ENCODE measurements at regions not wholly inside any gene's neighbourhood (a gene's known extent, or its start where the extent isn't known, plus 50 kb on each side); places are given as distances from the start of the nearest gene placed in this dataset.
"Not testable (repeated sequence)": the region's sequence is repeated elsewhere in the genome, so short reads cannot be mapped to it uniquely, and the experiment has no call there.

DNA sequence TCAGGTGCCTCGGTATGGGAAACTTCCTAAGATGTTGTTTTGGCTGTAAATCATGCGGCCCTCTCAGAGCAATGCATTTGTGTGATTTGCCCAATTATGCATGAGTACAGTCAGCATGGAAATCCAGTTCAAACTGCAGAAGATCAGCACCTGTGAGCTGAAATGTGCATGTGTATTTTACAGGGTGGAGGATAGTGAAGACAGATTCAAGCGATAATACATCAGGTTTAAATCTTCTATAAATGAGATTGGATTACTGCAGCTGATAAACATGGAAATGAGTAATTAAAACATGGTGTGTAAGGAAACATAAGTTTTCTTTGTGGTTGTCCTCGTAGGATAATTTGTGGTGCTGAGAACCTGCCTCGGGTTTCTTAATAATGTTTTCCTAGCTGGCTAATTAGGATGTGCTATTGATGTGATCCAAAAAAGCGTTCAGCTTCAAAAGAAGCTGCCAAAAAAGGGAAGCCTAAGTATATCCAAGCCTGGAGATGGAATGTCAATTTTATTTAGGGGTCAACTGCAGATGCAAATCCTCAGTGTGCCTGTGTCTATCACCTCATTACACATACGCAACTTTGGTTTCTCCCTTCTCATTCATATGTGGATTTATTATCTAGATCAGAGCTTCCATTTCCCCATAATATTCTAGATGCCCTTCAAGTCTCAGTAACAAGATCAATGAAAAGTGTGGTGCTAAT, 117.1 kb upstream of the CCDC28A start:
- DNase-seq (ENCODE audit: low read depth, low spot score): no peak

DNA sequence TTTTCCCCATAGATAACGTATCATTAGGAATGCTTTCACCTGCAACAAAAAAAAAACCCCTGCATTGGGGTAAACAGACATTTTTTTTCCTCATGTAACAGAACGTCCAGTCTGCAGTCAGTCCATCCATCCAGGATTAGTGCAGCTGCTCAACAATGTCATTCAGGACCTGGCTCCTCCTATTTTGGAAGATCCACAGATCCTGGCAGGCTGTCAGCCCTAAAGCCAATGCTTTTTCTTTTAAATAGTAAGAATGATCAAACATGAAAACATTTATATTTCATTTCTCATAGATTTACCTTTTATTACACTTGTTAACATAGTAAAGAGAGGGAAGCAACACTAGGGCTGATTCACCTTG, 116.5 kb upstream of the CCDC28A start:
- no peak for DNase-seq (ENCODE audit: low read depth, low spot score)

DNA sequence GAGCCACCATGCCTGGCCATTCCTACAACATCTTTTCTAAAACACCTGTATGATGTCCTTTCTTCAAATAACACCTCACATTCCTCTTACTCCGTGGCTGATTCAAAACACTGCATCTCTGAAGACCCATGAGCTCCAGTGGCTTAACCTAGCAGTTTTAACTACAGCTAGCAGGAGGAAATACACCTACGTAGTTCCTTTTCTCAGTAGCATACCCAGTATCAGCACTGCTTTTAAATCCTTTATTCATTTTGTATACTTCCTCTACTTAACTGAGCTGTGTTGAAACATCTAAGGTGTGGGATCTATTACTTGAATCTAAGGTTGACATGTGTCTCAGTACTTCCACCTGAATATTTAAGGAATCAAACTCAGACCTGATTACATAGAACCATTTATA, 113.6 kb upstream of the CCDC28A start:
- DNase-seq (ENCODE audit: low read depth, low spot score): no peak

DNA sequence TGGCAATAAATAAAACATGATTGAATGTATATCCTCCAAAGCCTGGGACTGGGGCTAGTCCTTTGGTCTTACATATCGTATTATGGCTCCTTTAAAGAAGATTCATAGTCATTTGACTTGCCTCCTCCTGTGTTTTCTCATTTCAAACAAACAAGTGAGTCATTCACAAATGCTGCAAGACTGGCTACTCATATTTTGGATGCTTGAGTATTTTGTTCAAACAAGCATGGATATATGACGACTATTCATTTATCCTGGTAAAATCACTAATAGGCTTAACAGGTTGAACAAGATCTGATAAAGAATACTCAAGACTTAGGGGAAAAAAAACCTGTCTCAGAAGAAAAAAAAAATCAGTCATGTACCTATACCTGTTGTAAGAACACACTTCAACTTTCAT, 111.1 kb upstream of the CCDC28A start:
- DNase-seq (ENCODE audit: low read depth, low spot score): no peak

DNA sequence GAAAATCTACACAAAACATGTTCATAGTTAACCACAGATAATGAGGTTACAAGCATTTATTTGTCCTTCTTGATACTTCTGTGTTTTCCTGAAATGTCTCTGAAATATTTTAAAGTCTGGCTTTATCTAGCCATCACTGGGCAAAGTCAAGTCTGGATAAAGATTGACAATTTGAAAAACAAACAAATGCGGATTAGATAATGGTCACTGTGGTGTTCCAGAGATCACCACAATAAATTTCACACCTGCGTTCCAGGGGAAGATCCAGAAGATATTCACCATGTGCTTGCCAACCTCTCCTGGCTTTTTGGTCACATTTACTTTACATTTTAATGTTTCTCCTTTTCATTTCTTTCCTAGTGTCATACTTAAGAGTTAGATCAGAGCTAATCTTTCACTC, 109.7 kb upstream of the CCDC28A start:
- DNase-seq (ENCODE audit: low read depth, low spot score): no peak

DNA sequence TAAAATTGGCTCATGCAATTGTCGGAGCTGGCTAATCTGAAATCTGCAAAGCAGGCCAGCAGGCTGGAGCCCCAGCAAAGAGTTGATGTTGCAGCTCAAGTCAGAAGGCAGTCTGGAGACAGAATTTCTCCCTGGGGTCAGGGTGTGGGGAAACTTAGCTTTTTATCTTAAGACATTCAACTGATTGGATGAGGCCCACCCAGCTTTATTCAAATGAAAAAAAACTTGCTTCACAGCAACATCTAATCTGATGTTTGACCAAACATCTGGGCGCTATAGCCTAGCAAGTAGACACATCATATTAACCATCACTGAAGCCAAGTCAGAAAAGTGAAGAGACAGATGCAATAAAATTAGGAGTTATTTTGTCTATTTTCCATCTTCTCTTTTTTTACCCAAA, 108.8 kb upstream of the CCDC28A start:
- DNase-seq (ENCODE audit: low read depth, low spot score): no peak

DNA sequence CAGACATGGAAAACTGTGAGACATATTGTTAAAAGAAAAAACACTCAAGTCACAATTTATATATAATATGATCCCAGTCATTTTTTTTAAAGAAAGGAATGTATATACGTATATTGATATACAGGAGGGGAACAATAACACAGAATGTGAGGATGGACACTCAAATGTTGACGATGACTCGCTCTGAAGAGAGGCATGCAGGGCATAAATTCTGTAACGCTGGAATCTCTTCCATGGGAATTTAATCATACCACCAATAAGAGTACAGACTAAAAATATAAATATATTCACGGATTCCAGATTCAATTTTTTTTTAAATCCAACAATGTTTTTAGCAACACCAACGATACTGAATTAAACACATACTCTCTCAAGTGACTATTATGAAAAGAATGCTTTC, 106.9 kb upstream of the CCDC28A start:
- DNase-seq (ENCODE audit: low read depth, low spot score): no peak

DNA sequence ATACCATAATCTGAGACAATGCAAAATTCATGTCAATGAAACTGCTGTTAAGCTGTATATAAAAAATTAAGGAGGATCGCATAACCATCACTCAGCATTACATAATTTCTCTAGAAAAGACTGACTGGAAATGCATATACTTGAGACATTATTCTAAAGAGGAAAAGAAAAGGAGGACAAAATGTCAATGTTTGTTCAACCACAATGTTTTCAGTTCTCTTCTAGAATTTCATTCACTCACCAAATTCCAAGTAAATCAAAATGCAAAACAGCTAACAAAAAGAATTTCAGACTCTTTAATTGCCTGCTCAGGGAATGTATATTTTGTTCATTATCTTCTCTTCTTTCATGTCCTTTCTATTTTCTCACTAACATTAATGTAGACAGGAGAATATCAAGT, 106.2 kb upstream of the CCDC28A start:
- DNase-seq (ENCODE audit: low read depth, low spot score): no peak

DNA sequence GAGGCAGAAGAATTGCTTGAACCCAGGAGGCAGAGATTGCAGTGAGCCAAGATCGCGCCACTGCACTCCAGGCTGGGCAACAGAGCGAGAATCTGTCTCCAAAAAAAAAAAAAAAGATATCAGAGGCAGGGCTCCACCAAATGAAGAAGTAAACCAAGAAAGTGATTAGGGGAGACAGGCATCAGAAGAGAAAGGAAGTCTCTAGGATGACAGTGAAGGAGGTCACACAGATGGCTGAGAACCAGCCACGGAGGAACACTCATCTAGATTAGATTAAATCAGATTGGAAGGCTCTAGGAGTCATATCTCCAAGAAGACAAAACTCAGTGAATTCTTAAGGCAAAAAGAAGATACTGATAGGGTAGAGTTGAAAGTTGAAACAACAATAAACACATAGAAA, 102.2 kb upstream of the CCDC28A start:
- DNase-seq (ENCODE audit: low read depth, low spot score): no peak

DNA sequence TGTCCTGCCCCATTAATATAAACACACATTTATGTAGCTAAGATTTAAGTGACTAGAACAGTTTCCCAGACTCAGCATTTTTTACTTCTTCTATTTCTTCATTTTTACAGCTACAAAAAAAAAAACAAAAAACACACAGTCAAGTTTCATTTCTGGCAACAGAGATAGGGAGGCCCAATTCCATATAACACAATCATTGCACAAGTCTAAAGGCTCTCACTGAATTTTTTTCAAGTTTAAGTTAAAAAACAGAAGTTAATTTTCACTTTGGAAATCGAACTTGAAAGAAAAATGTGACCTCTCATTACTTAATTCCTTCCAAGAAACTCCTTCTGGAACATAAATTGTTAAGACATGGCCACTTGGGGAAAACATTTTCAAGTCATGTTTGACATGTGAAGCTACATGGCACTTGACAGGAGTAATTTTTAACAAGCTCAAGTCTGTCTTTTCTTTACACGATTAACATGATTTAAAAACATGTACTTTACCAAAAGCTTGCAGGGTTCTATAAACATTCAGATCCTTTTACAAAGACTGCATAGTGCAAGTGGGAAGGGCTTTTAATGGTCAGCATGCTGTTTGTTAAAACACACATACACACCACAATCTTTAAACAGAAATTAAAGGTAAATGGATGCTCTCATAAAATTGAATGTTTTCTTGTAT, 100.1 kb upstream of the CCDC28A start:
- DNase-seq (ENCODE audit: low read depth, low spot score): no peak

DNA sequence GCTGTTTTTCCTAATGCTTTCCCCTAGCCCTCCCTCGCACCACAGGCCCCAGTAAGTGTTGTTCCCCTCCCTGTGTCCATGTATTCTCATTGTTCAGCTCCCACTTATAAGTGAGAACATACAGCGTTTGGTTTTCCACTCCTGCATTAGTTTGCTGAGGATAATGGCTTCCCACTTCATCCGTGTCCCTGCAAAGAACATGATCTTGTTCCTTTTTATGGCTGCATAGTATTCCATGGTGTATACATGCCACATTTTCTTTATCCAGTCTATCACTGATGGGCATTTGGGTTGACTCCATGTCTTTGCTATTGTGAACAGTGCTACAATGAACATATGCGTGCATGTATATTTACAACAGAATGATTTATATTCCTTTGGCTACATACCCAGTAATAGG, 99.1 kb upstream of the CCDC28A start:
- not testable (repeated sequence) for DNase-seq (ENCODE audit: low read depth, low spot score)

DNA sequence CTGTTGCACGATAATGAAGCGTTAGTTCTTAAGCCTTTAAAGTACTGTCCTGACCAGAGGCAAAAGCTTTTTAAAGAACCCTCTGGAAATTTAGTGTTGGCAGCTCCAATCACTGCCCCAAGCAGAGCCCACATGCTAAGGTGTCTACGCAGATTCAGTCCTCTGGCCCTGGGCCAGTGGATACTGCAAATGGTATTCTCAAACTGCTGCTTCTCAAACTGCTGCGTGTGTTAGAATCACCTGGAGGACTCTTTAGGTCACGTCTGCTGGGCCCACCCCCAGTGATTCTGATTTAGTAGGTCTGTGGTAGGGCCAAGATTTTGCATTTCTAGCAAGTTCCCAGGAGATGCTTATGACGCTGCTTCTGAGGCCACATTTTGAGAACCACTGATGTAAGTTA, 96.0 kb upstream of the CCDC28A start:
- no peak for DNase-seq (ENCODE audit: low read depth, low spot score)

DNA sequence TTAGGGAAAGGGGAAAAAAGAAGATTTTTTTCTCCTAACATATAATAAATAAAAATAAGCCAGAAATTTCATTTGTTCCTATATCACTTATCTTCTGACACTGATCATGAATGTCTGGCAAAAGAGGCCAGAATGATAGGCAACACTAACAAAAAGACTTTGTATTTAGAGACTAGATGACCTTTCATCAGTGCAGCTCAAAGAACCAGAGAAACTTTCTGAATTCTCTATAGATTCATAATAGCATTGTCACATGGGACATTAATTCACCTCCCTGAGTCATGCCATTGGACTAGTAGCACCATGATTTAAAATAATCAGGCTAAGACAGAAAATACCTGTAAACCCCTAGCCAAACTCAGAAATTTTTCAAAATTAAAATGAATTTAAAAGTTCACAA, 95.4 kb upstream of the CCDC28A start:
- no peak for DNase-seq (ENCODE audit: low read depth, low spot score)

DNA sequence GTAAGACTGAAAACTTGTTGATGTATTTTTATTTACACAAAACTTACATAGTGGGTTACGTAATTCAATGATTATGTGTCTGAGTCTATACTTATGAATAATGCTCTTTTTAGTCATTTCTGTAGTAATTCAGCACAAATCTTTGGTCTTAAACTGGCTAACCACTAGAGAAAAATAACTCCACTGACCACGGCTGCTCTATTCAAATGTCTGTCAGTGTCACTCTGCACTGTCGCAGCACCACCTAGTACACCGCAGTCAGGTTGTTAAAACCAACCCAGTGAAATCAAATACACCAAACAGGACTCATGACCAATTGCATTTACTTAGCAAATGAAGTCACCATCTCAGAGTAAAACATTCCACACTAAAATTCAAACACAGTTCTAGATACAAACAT, 93.5 kb upstream of the CCDC28A start:
- no peak for DNase-seq (ENCODE audit: low read depth, low spot score)

DNA sequence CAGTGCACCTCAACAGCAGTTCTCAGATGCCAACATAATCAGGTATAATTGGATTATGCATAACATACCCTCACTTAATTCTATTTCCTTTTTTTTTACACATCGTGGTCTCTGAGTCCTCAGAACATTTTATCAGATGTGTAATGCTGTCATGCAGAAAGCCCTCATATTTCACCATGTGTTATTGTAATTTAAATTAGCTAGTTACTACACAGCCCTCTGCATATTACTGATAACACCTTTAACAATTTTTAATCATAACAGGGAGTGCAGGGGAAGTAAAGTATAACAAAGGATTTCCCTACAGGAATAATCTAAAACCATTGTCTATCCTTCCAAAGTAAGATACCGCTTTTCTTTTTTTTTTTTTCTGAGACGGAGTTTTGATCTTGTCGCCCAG, 91.9 kb upstream of the CCDC28A start:
- DNase-seq (ENCODE audit: low read depth, low spot score): no peak

DNA sequence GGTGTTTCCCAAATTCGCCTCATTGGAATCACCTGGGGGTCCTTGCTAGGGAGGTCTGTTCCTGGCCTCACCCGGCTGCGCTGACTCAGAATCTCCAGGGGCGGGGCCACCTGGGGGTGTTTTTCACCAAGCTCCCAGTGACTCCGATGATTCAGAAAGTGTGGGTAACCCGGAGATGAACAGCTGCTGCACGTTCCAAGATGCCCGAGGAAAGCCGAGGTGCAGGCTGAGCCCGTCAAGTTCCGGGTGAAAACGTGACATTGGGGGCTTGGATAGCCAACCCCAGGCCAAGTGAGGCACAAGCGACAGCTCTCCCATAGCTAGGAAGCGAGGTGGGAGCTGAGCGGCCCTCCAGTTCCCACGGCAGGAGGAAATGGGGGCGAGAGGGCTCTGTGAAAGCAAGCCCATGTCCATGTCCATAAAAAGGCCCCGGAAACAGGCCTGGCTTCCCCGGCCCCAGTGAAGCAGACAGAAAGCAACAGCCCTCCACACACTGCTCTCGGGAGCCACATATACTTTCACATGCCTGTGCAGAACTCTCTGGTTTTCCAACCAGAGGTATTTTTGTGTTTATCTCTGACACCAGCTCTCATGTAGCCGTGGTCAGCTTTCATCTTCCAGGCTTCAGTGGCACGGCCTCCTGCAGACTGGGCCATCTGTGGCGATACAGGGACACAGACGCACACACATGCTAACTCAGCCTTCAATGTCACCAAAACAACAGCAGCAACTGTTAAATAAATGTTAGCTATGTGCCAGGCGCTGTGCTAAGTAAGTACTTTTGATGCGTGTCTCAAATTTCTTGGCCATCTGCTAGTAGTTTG, 90.7 kb upstream of the CCDC28A start:
- peak; percentile 39 for DNase-seq (ENCODE audit: low read depth, low spot score)

DNA sequence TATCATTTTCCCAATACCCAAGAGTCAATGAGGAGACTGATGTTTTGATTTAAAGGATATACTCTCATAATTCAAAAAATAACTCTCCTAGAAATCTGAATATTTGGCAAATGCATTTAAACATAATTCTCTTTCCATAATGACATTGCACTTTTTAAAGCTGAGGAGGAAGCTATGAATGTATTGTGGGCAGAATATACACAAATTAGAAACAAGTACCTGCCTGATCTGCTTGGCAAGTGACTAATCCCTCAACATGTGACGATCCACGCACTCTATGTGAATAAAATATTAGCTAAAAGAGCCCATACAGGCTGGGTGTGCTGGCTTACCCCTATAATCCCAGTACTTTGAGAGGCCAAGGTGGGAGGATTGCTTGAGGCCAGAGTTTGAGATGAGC, 88.3 kb upstream of the CCDC28A start:
- no peak for DNase-seq (ENCODE audit: low read depth, low spot score)

DNA sequence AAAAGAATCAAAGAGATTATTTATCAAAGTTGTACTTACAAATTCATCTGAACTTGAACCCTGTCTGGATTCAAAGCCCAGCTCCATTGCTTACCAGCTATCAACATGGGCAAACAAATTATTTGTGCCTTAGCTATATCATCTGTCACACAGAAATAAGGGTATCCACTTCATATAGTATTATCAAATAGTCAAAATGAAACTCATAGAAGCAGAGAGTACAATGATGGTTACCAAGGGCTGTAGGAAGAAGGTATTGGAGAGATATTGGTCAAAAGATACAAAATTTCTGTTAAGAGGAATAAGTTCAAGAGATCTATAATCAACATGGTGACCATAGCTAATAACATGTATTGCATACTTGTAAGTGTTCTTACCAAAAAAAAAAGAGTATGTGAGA, 87.8 kb upstream of the CCDC28A start:
- no peak for DNase-seq (ENCODE audit: low read depth, low spot score)

DNA sequence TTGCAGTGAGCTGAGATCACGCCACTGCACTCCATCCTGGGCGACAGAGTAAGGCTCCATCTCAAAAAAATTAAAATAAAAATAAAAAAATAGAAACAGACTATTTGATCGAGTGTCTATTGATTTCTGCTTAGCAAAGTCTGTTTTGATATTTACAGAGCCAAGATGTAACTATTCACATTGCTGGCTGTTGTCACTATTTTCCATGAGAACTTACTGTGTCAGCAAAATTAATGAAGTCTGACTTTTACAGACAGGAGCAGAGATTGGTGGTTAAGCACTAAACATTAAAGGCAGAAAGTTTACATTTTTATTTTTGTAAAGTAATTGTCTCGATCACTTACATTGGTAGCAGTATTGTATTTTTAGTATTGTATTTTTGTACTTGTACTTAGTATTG, 85.0 kb upstream of the CCDC28A start:
- no peak for DNase-seq (ENCODE audit: low read depth, low spot score)

DNA sequence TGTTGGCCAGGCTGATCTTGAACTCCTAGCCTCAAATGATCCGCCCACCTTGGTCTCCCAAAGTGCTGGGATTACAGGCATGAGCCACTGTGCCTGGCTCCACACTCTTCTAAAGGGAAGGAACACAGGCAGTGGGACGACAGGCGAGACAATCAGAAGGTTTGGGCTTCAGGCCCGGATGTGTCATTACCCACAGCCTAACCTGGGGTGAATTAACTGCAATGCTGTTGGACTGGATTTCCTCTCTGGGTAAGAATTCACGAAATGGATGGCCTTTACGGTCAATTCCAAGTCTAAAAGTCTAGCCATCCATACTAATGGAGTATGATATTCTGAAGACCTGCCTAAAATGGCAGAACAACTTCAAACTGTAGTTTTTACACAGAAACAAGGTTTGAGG, 83.7 kb upstream of the CCDC28A start:
- DNase-seq (ENCODE audit: low read depth, low spot score): no peak

DNA sequence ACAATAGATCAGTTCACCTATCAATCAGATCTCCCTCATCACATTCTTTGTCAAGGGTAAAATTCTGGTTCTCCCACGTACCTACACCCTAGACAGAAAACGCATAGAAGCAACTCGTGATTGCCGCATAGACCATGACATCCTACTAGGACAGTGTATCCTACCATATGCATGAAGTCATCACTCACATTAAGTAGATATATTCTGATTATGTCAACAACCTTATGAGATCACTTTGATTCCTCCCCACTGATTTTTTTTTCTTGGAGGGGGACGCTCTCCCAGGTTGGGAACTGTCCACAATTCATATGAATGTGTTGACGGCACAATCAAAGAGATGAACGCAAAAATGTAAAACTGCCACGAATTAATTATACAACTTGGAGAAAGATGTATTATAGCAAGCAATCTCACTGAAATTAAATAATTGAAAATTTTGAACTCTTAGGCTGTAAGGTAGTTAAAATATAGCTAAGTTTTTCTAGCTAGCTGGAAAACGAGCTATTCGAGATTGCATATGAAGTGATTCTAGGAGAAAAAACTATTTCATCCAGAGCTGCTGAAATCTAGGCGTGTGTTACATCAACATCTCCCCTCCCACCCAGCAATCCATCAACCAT, 82.5 kb upstream of the CCDC28A start:
- no peak for DNase-seq (ENCODE audit: low read depth, low spot score)

DNA sequence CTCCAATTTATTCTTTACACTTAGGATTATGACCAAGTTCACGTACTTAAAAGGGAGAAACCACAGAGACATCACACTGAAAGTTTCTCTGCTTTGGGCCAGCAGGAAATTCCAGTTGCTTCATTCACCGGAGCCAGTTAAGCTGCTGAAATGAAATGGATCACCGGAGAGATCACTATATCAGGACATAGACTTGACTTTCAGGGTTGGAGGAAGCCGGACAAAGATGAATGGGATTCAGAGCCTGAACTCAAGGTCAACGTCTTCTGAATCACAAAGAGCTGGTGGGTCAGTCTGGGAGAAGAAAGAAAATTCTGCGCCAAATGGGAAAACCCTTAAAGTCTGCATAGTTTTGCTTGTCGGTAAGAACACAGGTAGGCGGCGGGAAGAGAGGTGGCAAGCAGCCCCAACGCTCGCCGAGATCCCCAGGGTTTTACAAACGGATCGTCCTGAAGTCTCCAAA, 81.9 kb upstream of the CCDC28A start:
- DNase-seq (ENCODE audit: low read depth, low spot score): no peak
